GM18858 (cell line): ENCODE measurements at regions not wholly inside any gene's neighbourhood (a gene's known extent, or its start where the extent isn't known, plus 50 kb on each side); places are given as distances from the start of the nearest gene placed in this dataset.
"Not testable (repeated sequence)": the region's sequence is repeated elsewhere in the genome, so short reads cannot be mapped to it uniquely, and the experiment has no call there.

Experiments used
- ATAC-seq: cut with Tn5 transposase; IDR thresholded peaks from one replicate; pipeline ENCODE4 v1.9.1; 2021; ENCODE audit not compliant: unreplicated experiment

- no peak for ATAC-seq
These were observed 58.0 kb upstream of the EFCAB3 start for GRCh38 chr17:62322313-62322712.

GRCh38 chr17:62321451-62321850 is 58.9 kb upstream of the EFCAB3 start:
- ATAC-seq, result no peak

- no peak for ATAC-seq
These were observed 60.5 kb upstream of the EFCAB3 start for GRCh38 chr17:62319846-62320245.

GRCh38 chr17:62309396-62309795 is 71.0 kb upstream of the EFCAB3 start:
- no peak for ATAC-seq

- ATAC-seq, result no peak
These were observed 73.2 kb upstream of the EFCAB3 start for GRCh38 chr17:62307196-62307595.

GRCh38 chr17:62303476-62303875 is 76.9 kb upstream of the EFCAB3 start:
- ATAC-seq, result no peak

- no peak for ATAC-seq
These were observed 79.7 kb upstream of the EFCAB3 start for GRCh38 chr17:62300697-62301096.

GRCh38 chr17:62275290-62275689 is 105.1 kb upstream of the EFCAB3 start:
- not testable (repeated sequence) for ATAC-seq

GRCh38 chr17:62268361-62268760 is 112.0 kb upstream of the EFCAB3 start:
- ATAC-seq, result not testable (repeated sequence)

GRCh38 chr17:62264974-62265373 is 115.4 kb upstream of the EFCAB3 start:
- ATAC-seq, result not testable (repeated sequence)

- ATAC-seq, result not testable (repeated sequence)
These were observed 124.6 kb upstream of the EFCAB3 start for GRCh38 chr17:62255791-62256190.

GRCh38 chr17:62242076-62242475 is 138.3 kb upstream of the EFCAB3 start:
- ATAC-seq, result not testable (repeated sequence)

- not testable (repeated sequence) for ATAC-seq
These were observed 140.8 kb upstream of the EFCAB3 start for GRCh38 chr17:62239569-62239968.

GRCh38 chr17:62238551-62239338 is 141.6 kb upstream of the EFCAB3 start:
- ATAC-seq, result not testable (repeated sequence)

GRCh38 chr17:62233822-62234481 is 146.4 kb upstream of the EFCAB3 start:
- not testable (repeated sequence) for ATAC-seq

GRCh38 chr17:62231293-62231692 is 149.1 kb upstream of the EFCAB3 start:
- not testable (repeated sequence) for ATAC-seq

- ATAC-seq, result not testable (repeated sequence)
These were observed 153.6 kb upstream of the EFCAB3 start for GRCh38 chr17:62226610-62227240.

GRCh38 chr17:62223585-62223984 is 156.8 kb upstream of the EFCAB3 start:
- not testable (repeated sequence) for ATAC-seq

GRCh38 chr17:62219221-62219899 is 154.3 kb upstream of the MED13 start:
- ATAC-seq, result no peak

GRCh38 chr17:62216847-62217246 is 151.8 kb upstream of the MED13 start:
- no peak for ATAC-seq

GRCh38 chr17:62215891-62216290 is 150.8 kb upstream of the MED13 start:
- ATAC-seq, result not testable (repeated sequence)
